Activated T-cell treated with anti-CD3 and anti-CD28 coated beads for 24 hours (primary cell): ENCODE measurements at regions not wholly inside any gene's neighbourhood (a gene's known extent, or its start where the extent isn't known, plus 50 kb on each side); places are given as distances from the start of the nearest gene placed in this dataset.
"Not testable (repeated sequence)": the region's sequence is repeated elsewhere in the genome, so short reads cannot be mapped to it uniquely, and the experiment has no call there.

Source experiments
- DNase-seq: peaks from one replicate; pipeline ENCODE4 v3.0.0-alpha.2; 2020; ENCODE audit warnings: low read depth

- no peak for DNase-seq
Observed at GRCh38 chr4:81723019-81723884, 251.5 kb upstream of the RASGEF1B start.

DNA sequence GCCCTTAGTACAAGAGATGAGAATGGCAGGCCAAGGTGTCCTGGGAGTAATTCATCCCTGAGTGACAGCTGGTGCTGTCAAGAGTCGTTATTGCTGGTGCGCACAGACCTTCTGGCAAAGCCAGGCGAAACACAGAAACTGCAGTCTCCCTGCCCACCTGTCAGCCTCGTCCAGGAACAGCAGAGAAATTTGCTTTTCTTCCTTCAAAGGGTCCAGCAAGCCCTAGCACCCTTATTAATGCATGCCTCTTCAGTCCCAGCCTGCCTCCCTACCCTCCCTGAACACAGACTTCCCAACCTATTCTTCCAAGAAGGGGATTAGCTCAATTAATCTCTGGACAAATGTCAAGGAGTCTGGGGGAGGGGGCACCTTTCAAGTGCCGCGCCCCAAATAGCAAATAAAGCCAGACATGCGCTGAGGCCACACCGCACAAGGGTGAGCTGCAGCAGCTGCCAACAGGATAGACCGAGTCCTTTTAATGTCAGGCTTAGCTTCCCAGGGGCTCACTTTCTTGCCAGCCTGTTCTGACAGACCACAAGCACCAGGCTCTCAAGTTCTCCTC, 250.7 kb upstream of the RASGEF1B start:
- no peak for DNase-seq

- no peak for DNase-seq
Observed at GRCh38 chr4:81715757-81716156, 244.1 kb upstream of the RASGEF1B start.

DNA sequence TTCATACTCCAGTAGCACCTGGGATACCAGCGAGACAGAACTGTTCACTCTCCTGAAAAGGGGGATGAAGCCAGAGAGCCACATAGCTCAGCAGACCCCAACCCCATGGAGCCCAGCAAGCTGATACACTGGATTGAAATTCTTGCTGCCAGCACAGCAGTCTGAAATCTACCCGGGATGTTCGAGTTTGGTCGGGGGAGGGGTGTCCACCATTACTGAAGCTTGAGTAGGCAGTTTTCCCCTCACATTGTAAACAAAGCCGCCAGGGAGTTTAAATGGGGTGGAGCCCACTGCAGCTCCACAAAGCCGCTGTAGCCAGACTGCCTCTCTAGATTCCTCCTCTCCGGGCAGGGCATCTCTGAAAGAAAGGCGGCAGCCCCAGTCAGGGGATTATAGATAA, 243.7 kb upstream of the RASGEF1B start:
- not testable (repeated sequence) for DNase-seq

GRCh38 chr4:81714291-81714690, 242.6 kb upstream of the RASGEF1B start:
- no peak for DNase-seq

DNA sequence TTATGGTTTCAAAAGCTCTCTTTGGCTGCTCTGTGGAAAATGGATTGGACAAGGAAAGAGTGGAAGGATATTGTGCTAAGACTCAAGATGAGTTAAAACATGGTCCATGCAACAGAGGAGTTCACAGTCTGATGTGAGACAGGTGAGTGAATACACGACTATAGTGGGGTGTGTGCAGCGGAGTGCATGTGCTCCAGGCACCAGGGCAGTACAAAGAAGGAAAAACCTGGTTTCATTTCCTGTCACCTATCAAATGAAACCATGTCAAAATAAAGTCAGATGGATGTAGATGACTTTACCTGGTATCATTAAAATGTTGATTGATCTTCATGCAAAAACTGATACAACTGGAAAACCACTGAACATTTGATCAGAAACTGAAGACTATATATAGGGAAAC, 241.0 kb upstream of the RASGEF1B start:
- no peak for DNase-seq

DNA sequence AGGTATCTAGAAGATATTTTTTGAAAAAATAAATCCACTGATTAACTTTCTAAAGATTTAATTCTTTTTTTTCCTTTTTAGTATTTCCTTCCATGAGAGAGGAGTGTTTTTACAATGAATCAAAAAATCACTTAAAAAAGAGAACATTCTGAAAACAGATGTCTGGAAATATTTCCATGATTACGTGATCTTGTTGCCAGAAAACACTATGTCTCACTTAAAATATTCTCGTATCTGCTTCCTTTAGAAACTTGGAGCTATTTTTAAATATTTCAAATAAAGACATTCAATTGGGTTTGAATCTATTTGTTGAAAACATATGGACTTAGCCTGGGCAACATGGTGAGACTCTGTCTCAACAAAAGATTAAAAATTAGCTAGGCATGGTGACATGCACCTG, 232.8 kb upstream of the RASGEF1B start:
- no peak for DNase-seq

DNA sequence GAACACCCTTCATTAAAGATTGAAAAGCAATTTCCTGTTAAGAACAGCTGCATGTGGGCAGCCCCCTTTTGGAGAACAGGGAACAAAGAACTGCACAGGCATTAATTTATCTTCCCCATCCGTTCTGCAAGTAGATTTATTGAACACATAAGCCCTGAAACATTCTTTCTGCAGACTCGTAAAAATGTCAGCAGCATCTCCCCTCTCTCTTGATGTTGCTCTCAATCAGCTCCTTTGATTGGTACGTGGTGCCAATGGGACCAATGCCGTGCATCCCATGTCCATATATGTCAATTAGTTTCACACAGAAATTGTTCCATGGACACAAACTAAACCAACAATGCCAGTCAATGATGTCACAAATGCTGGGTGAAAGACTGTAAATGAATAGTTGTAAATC, 228.5 kb upstream of the RASGEF1B start:
- no peak for DNase-seq

DNA sequence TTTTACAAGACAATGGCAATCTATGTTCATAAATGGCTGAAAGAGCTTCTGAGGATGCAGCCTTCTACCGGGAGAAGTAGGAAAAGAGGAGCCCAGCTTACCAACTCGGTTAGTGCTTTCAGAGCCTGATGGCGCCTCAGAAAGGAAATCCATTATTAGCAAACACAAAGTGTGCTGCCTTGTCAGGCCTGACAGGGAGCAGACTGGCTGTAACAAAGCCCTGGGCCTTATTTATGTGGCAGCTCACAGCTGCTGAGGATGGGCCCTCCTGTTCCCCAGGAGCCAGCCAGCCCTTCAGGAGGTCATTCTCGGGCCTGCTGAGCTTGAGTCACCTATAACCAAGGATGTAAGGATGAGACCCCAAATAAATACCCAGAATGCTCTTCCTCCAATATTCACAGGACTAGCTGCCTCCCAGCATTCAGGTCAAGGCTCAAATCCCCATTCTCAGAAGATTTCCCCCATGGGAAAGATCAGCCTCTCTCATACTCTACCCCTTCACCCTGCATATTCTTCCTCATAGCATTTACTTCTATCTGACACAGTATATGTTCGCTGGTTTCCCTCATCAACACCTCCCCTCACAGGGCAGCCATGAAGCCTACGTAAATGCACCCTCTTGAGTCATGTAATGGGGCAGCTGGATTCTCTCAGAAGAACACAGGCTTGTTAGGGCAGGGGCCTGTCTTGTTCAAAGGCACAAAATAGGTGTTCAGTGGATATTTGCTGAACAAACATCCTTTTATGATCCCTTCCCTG, 227.0 kb upstream of the RASGEF1B start:
- DNase-seq = no peak

DNA sequence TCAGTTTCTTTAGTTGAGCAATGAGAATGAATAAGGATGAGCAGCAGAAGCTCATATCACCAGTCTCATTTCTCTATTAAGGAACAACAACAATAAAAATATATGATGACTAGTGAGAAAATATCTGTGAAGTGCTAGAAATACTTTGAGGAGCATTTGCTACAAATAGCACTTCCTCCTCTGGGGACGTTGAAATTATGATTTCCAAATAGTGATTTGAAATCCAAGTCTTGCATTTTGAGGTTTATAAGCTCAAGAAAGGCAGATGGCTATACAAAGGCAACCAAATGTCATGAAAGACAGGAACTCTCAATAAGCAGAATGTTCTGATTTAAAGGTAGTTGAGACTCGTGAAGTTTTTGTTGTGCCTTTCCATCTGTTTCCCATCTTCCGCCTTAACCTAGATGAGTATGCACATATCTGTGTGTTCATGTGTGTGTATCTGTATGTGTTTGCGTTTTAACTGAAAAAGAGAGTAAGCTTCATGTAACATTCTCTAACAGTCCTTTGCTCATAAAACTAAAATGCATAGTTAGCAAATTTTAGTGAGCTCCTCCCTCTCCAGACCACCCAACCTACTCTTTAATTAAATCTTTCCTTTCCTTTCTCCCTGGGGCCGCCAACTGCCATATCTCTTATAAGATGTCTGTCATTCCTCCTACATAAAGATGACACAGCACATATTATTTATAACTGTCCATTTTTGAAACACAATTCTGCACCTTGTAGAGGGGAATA, 222.6 kb upstream of the RASGEF1B start:
- no peak for DNase-seq

- no peak for DNase-seq
Observed at GRCh38 chr4:81690871-81691270, 219.2 kb upstream of the RASGEF1B start.

GRCh38 chr4:81688085-81688484, 216.4 kb upstream of the RASGEF1B start:
- no peak for DNase-seq

GRCh38 chr4:81687471-81687870, 215.8 kb upstream of the RASGEF1B start:
- DNase-seq = no peak

DNA sequence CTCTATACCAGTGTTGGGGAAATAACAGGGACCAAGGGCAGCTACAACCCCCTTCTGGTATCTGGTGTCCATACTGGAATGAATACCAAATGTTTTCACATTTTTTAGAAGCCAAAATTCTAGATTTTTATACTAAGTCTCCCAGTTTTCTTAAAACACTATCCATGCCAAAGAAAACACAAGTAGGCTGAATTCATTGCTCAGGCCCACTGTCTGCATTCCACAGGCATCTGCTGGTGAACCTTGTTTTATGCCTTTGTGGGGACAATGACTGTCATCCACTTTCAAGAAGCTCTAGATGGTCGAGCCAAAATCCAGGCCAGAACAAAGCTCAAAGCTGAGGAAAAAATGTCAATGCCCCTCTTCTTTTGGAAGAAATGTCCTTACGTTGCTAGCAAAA, 213.4 kb upstream of the RASGEF1B start:
- no peak for DNase-seq

DNA sequence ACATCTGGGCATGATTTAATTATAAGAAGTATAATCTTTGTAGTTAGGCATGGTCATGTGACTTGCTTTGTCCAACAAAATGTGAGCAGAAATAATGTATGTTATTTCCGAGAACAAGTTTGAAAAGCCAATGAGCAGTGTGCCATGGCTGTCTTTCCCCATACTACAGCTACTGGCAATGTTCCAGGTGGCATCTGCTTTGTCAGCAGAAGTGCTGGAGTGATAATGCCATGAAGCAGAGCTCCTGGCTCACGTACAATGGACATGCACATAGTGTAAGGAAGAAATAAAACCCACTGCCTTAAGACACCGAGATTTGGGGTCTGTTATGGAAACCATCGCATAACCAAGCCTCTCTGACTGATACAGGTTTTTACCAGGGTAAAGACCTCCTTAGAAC, 212.6 kb upstream of the RASGEF1B start:
- no peak for DNase-seq

DNA sequence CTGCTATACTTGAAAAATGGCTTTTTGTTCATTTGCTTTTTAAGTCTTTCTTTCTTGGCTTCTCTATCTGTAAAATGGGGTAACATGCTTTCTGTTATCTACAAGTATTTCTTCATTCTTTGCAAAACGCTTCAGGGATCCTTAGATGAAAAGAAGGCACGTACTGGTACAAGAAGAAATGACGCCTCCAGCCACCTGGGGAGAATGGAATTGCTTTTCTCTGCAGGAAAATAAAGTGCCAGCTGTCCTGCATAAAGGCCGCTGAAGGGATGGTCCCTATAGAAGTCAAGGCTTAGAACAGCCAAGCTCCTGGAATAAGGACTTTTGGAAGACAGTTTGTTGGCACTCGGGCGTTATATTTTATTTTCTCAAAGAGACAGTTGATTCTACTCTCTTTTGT, 210.8 kb upstream of the RASGEF1B start:
- no peak for DNase-seq

DNA sequence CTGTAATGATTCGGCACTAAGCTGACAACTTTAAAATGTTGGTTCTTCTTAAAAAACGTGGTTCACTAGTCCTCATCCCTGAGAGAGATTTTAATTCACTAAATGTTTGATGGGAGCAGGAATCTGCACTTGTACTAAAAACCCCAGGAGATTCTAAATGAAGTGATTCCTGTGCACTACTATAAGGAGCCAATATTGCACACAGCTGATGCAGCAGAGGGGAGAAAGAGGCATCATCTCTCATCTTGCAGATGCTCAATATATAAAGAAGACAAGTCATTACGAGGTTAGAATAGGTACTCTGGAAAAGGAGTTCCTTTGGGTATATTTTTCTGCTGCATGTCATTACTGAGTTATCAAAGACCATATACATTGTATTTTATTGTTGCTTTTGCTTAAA, 207.6 kb upstream of the RASGEF1B start:
- DNase-seq = no peak

- no peak for DNase-seq
Observed at GRCh38 chr4:81678801-81679200, 207.1 kb upstream of the RASGEF1B start.

- no peak for DNase-seq
Observed at GRCh38 chr4:81676537-81676936, 204.8 kb upstream of the RASGEF1B start.

GRCh38 chr4:81675791-81676393, 204.2 kb upstream of the RASGEF1B start:
- no peak for DNase-seq

DNA sequence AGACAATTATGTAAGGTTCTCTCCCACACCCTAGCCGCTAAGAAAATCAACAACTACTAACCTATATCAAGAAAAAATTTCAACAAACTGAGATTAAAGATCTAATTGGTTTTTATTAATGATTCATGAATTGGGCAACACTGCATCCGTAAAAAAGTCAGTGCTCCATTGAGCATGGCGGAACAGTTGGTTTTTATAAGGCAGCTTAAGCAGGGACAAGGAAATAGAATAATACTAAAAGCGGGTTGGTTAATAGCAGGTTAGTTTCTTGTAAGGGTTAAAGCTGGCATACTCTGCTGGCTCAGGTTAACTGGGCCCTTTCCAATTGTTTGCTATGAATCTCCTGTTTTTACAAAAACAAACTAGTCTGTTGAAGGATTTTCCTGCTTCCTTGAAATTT, 202.3 kb upstream of the RASGEF1B start:
- DNase-seq = no peak

- not testable (repeated sequence) for DNase-seq
Observed at GRCh38 chr4:81668328-81668727, 196.6 kb upstream of the RASGEF1B start.
